ENCODE measurements at regions not wholly inside any gene's neighbourhood (a gene's known extent, or its start where the extent isn't known, plus 50 kb on each side); places are given as distances from the start of the nearest gene placed in this dataset.

GRCh38 chr15:53390549-53390948, 368.9 kb downstream of the WDR72 start:
- TF ChIP-seq CTCF (IDR thresholded peaks at IDR 0.05; ENCODE audit: insufficient read depth, low read length) (no peak), POLR2AphosphoS5 (IDR thresholded peaks at IDR 0.05; ENCODE audit: low read depth) (no peak), REST (IDR thresholded peaks at IDR 0.05; ENCODE audit: insufficient replicate concordance, low read depth) (no peak)

Measured in HL-60 (cell line).